HG03457 (cell line): ENCODE measurements at regions not wholly inside any gene's neighbourhood (a gene's known extent, or its start where the extent isn't known, plus 50 kb on each side); places are given as distances from the start of the nearest gene placed in this dataset.
"Not testable (repeated sequence)": the region's sequence is repeated elsewhere in the genome, so short reads cannot be mapped to it uniquely, and the experiment has no call there.

Experiments
- ATAC-seq: cut with Tn5 transposase; IDR thresholded peaks from one replicate; pipeline ENCODE4 v1.9.1; 2021; ENCODE audit warnings: moderate number of reproducible peaks; ENCODE audit not compliant: unreplicated experiment

GRCh38 chr2:209261366-209262053 is 162.3 kb upstream of the MAP2 start:
- not testable (repeated sequence) for ATAC-seq

- no peak for ATAC-seq
Observed at GRCh38 chr2:209269024-209269423, 154.8 kb upstream of the MAP2 start.

GRCh38 chr2:209276000-209276399 is 147.8 kb upstream of the MAP2 start:
- ATAC-seq, result no peak

GRCh38 chr2:209277444-209277843 is 146.4 kb upstream of the MAP2 start:
- ATAC-seq, result no peak

GRCh38 chr2:209298601-209299000 is 125.2 kb upstream of the MAP2 start:
- ATAC-seq, result no peak

GRCh38 chr2:209299478-209299877 is 124.4 kb upstream of the MAP2 start:
- not testable (repeated sequence) for ATAC-seq

- not testable (repeated sequence) for ATAC-seq
Observed at GRCh38 chr2:209300766-209301165, 123.1 kb upstream of the MAP2 start.

GRCh38 chr2:209305026-209305425 is 118.8 kb upstream of the MAP2 start:
- no peak for ATAC-seq

- ATAC-seq, result no peak
Observed at GRCh38 chr2:209305746-209306196, 118.1 kb upstream of the MAP2 start.

GRCh38 chr2:209307161-209308001 is 116.5 kb upstream of the MAP2 start:
- no peak for ATAC-seq

- no peak for ATAC-seq
Observed at GRCh38 chr2:209308415-209308814, 115.4 kb upstream of the MAP2 start.

- no peak for ATAC-seq
Observed at GRCh38 chr2:209311948-209312347, 111.9 kb upstream of the MAP2 start.

- ATAC-seq, result not testable (repeated sequence)
Observed at GRCh38 chr2:209312450-209312849, 111.4 kb upstream of the MAP2 start.

GRCh38 chr2:209314653-209315052 is 109.2 kb upstream of the MAP2 start:
- no peak for ATAC-seq

- ATAC-seq, result no peak
Observed at GRCh38 chr2:209316141-209316540, 107.7 kb upstream of the MAP2 start.

GRCh38 chr2:209321076-209321475 is 102.8 kb upstream of the MAP2 start:
- ATAC-seq, result no peak

- ATAC-seq, result no peak
Observed at GRCh38 chr2:209321581-209321980, 102.3 kb upstream of the MAP2 start.

- ATAC-seq, result no peak
Observed at GRCh38 chr2:209322041-209322440, 101.8 kb upstream of the MAP2 start.

GRCh38 chr2:209322905-209323512 is 100.8 kb upstream of the MAP2 start:
- no peak for ATAC-seq

GRCh38 chr2:209323738-209324137 is 100.1 kb upstream of the MAP2 start:
- no peak for ATAC-seq

- no peak for ATAC-seq
Observed at GRCh38 chr2:209324281-209324680, 99.6 kb upstream of the MAP2 start.
